ENCODE measurements at regions not wholly inside any gene's neighbourhood (a gene's known extent, or its start where the extent isn't known, plus 50 kb on each side); places are given as distances from the start of the nearest gene placed in this dataset.

- DNase-seq (ENCODE audit: extremely low spot score, unreplicated experiment), result no peak
Measured at GRCh38 chr2:199136681-199137080, 321.1 kb downstream of the SATB2 start.

GRCh38 chr2:199136242-199136641 is 321.5 kb downstream of the SATB2 start:
- no peak overlapping the region for H3K27ac Mint-ChIP-seq (ENCODE audit: unreplicated experiment)
- no peaks in the 10 kb centered on the region for H3K4me1 Mint-ChIP-seq (ENCODE audit: unreplicated experiment)
- H3K36me3 Mint-ChIP-seq (ENCODE audit: unreplicated experiment), result no peaks in the 10 kb centered on the region
- H3K27me3 Mint-ChIP-seq (ENCODE audit: unreplicated experiment), result peaks cover 7% of the 10 kb centered on the region
- no peak for DNase-seq (ENCODE audit: extremely low spot score, unreplicated experiment)
- no peak overlapping the region for H3K4me3 Mint-ChIP-seq (ENCODE audit: unreplicated experiment)
- H3K9me3 Mint-ChIP-seq (ENCODE audit: unreplicated experiment), result peaks cover 4% of the 10 kb centered on the region
- TF ChIP-seq CTCF (IDR thresholded peaks at IDR 0.05), result no peak

More at GRCh38 chr2:199136681-199137080, 321.1 kb downstream of the SATB2 start:
- peaks cover 3% of the 10 kb centered on the region for H3K27me3 Mint-ChIP-seq (ENCODE audit: unreplicated experiment)
- H3K4me1 Mint-ChIP-seq (ENCODE audit: unreplicated experiment), result no peaks in the 10 kb centered on the region
- TF ChIP-seq CTCF (IDR thresholded peaks at IDR 0.05), result no peak
- H3K9me3 Mint-ChIP-seq (ENCODE audit: unreplicated experiment), result peaks cover 4% of the 10 kb centered on the region
- no peak overlapping the region for H3K4me3 Mint-ChIP-seq (ENCODE audit: unreplicated experiment)
- no peaks in the 10 kb centered on the region for H3K36me3 Mint-ChIP-seq (ENCODE audit: unreplicated experiment)
- no peak overlapping the region for H3K27ac Mint-ChIP-seq (ENCODE audit: unreplicated experiment)

- H3K27me3 Mint-ChIP-seq (ENCODE audit: unreplicated experiment), result peaks cover 7% of the 10 kb centered on the region
- no peaks in the 10 kb centered on the region for H3K9me3 Mint-ChIP-seq (ENCODE audit: unreplicated experiment)
- DNase-seq (ENCODE audit: extremely low spot score, unreplicated experiment), result no peak
- H3K4me1 Mint-ChIP-seq (ENCODE audit: unreplicated experiment), result no peaks in the 10 kb centered on the region
- no peak overlapping the region for H3K27ac Mint-ChIP-seq (ENCODE audit: unreplicated experiment)
- TF ChIP-seq CTCF (IDR thresholded peaks at IDR 0.05), result no peak
- no peak overlapping the region for H3K4me3 Mint-ChIP-seq (ENCODE audit: unreplicated experiment)
- H3K36me3 Mint-ChIP-seq (ENCODE audit: unreplicated experiment), result no peaks in the 10 kb centered on the region
Measured at GRCh38 chr2:199131876-199132275, 325.9 kb downstream of the SATB2 start.

GRCh38 chr2:199131136-199131655 is 326.5 kb downstream of the SATB2 start:
- no peak overlapping the region for H3K4me3 Mint-ChIP-seq (ENCODE audit: unreplicated experiment)
- TF ChIP-seq CTCF (IDR thresholded peaks at IDR 0.05), result no peak
- no peaks in the 10 kb centered on the region for H3K36me3 Mint-ChIP-seq (ENCODE audit: unreplicated experiment)
- H3K4me1 Mint-ChIP-seq (ENCODE audit: unreplicated experiment), result no peaks in the 10 kb centered on the region
- H3K9me3 Mint-ChIP-seq (ENCODE audit: unreplicated experiment), result no peaks in the 10 kb centered on the region
- peaks cover 7% of the 10 kb centered on the region for H3K27me3 Mint-ChIP-seq (ENCODE audit: unreplicated experiment)
- DNase-seq (ENCODE audit: extremely low spot score, unreplicated experiment), result no peak
- H3K27ac Mint-ChIP-seq (ENCODE audit: unreplicated experiment), result no peak overlapping the region

GRCh38 chr2:199130501-199130900 is 327.2 kb downstream of the SATB2 start:
- H3K9me3 Mint-ChIP-seq (ENCODE audit: unreplicated experiment), result no peaks in the 10 kb centered on the region
- no peaks in the 10 kb centered on the region for H3K36me3 Mint-ChIP-seq (ENCODE audit: unreplicated experiment)
- peaks cover 7% of the 10 kb centered on the region for H3K27me3 Mint-ChIP-seq (ENCODE audit: unreplicated experiment)
- H3K4me1 Mint-ChIP-seq (ENCODE audit: unreplicated experiment), result no peaks in the 10 kb centered on the region
- no peak overlapping the region for H3K27ac Mint-ChIP-seq (ENCODE audit: unreplicated experiment)
- no peak for TF ChIP-seq CTCF (IDR thresholded peaks at IDR 0.05)
- no peak for DNase-seq (ENCODE audit: extremely low spot score, unreplicated experiment)
- no peak overlapping the region for H3K4me3 Mint-ChIP-seq (ENCODE audit: unreplicated experiment)

All from osteocyte (in vitro differentiated cells).